ENCODE measurements at regions not wholly inside any gene's neighbourhood (a gene's known extent, or its start where the extent isn't known, plus 50 kb on each side); places are given as distances from the start of the nearest gene placed in this dataset.
"Not testable (repeated sequence)": the region's sequence is repeated elsewhere in the genome, so short reads cannot be mapped to it uniquely, and the experiment has no call there.

- not testable (repeated sequence) for H4K91ac ChIP-seq (ENCODE audit: low read depth, low read length, poor library complexity); DNase-seq (ENCODE audit: low spot score); H3K4ac ChIP-seq (ENCODE audit: low read length); H3K9ac ChIP-seq (ENCODE audit: low read depth, low read length, poor library complexity); H2AFZ ChIP-seq (ENCODE audit: low read length); H3K79me1 ChIP-seq (ENCODE audit: low read depth, low read length); H3K23ac ChIP-seq (ENCODE audit: low read depth, low read length, poor library complexity); H3K4me1 ChIP-seq (ENCODE audit: control insufficient read depth in 2 of 2, insufficient read depth in 1 of 2, low read depth in 1 of 2, low read length in 2 of 2); H2BK15ac ChIP-seq (ENCODE audit: low read length); H2BK5ac ChIP-seq (ENCODE audit: low read length); H4K8ac ChIP-seq (ENCODE audit: low read depth, low read length); H3K14ac ChIP-seq (ENCODE audit: low read length); H3K27ac ChIP-seq (replicated peaks; ENCODE audit: low read length); H3K4me3 ChIP-seq (ENCODE audit: low read length in 2 of 2); H2BK12ac ChIP-seq (ENCODE audit: low read length); H2BK120ac ChIP-seq (ENCODE audit: low read depth, low read length); H3K4me2 ChIP-seq (ENCODE audit: insufficient read depth, low read length, poor library complexity, severe bottlenecking); H2AK5ac ChIP-seq (ENCODE audit: low read depth, low read length); H3K36me3 ChIP-seq (replicated peaks in 1 of 2; ENCODE audit: control insufficient read depth in 2 of 2, insufficient read depth in 2 of 2, low read length in 2 of 2); H3K18ac ChIP-seq (ENCODE audit: low read length); H3K9me3 ChIP-seq (replicated peaks in 1 of 2; ENCODE audit: control insufficient read depth in 2 of 2, insufficient read depth in 1 of 2, low read depth in 1 of 2, low read length in 2 of 2)
- no CpG with 5 or more reads among the region's 4 CpGs for WGBS, 2 donors (ENCODE audit: extremely low coverage in 2 of 2, insufficient read length in 2 of 2, insufficient replicate concordance in 1 of 2)
- H3K27me3 ChIP-seq (ENCODE audit: control insufficient read depth in 3 of 3, insufficient read depth in 3 of 3, low read depth in 1 of 3, low read length in 3 of 3): peaks cover 0 to 14% (median 7%) of the 10 kb centered on the region in 3 experiments
Measured at GRCh38 chr20:17891131-17891530, 77.5 kb downstream of the SNX5 start.

- Histone ChIP-seq H3K27ac (replicated peaks; ENCODE audit: low read length) (no peak overlapping the region), H2BK15ac (ENCODE audit: low read length) (no peak overlapping the region), H4K91ac (ENCODE audit: low read depth, low read length, poor library complexity) (no peak overlapping the region), H2BK12ac (ENCODE audit: low read length) (no peak overlapping the region), H2AK5ac (ENCODE audit: low read depth, low read length) (no peak overlapping the region), H2AFZ (ENCODE audit: low read length) (no peak overlapping the region), H2BK120ac (ENCODE audit: low read depth, low read length) (no peak overlapping the region), H3K4ac (ENCODE audit: low read length) (no peak overlapping the region), H3K23ac (ENCODE audit: low read depth, low read length, poor library complexity) (no peak overlapping the region), H3K79me1 (ENCODE audit: low read depth, low read length) (no peaks in the 10 kb centered on the region), H3K36me3 (replicated peaks in 1 of 2; ENCODE audit: control insufficient read depth in 2 of 2, insufficient read depth in 2 of 2, low read length in 2 of 2) (no peaks in the 10 kb centered on the region), H3K27me3 (ENCODE audit: control insufficient read depth in 3 of 3, insufficient read depth in 3 of 3, low read depth in 1 of 3, low read length in 3 of 3) (peaks cover 0 to 13% (median 3%) of the 10 kb centered on the region in 3 experiments), H4K8ac (ENCODE audit: low read depth, low read length) (no peak overlapping the region), H3K14ac (ENCODE audit: low read length) (no peak overlapping the region), H3K9ac (ENCODE audit: low read depth, low read length, poor library complexity) (no peak overlapping the region), H3K18ac (ENCODE audit: low read length) (no peak overlapping the region), H3K4me1 (ENCODE audit: control insufficient read depth in 2 of 2, insufficient read depth in 1 of 2, low read depth in 1 of 2, low read length in 2 of 2) (peaks cover 0 to 4% of the 10 kb centered on the region in 2 donors), H3K9me3 (replicated peaks in 1 of 2; ENCODE audit: control insufficient read depth in 2 of 2, insufficient read depth in 1 of 2, low read depth in 1 of 2, low read length in 2 of 2) (peaks cover 0 to 2% of the 10 kb centered on the region in 2 donors), H3K4me3 (ENCODE audit: low read length in 2 of 2) (no peak overlapping the region), H2BK5ac (ENCODE audit: low read length) (no peak overlapping the region), H3K4me2 (ENCODE audit: insufficient read depth, low read length, poor library complexity, severe bottlenecking) (no peak overlapping the region)
- WGBS, 2 donors (ENCODE audit: extremely low coverage in 2 of 2, insufficient read length in 2 of 2, insufficient replicate concordance in 1 of 2): no CpG with 5 or more reads among the region's 3 CpGs
- no peak for DNase-seq (ENCODE audit: low spot score)
Measured at GRCh38 chr20:17890330-17890729, 78.3 kb downstream of the SNX5 start.

GRCh38 chr20:17889226-17889625 is 79.4 kb downstream of the SNX5 start:
- H3K4me1 ChIP-seq (ENCODE audit: control insufficient read depth in 2 of 2, insufficient read depth in 1 of 2, low read depth in 1 of 2, low read length in 2 of 2): peaks cover 0 to 6% of the 10 kb centered on the region in 2 donors
- H3K9me3 ChIP-seq (replicated peaks in 1 of 2; ENCODE audit: control insufficient read depth in 2 of 2, insufficient read depth in 1 of 2, low read depth in 1 of 2, low read length in 2 of 2): peaks cover 0 to 2% of the 10 kb centered on the region in 2 donors
- no peak overlapping the region for H2BK120ac ChIP-seq (ENCODE audit: low read depth, low read length)
- H3K23ac ChIP-seq (ENCODE audit: low read depth, low read length, poor library complexity): no peak overlapping the region
- no peak overlapping the region for H3K4me2 ChIP-seq (ENCODE audit: insufficient read depth, low read length, poor library complexity, severe bottlenecking)
- peaks cover 0 to 10% (median 0%) of the 10 kb centered on the region in 3 experiments for H3K27me3 ChIP-seq (ENCODE audit: control insufficient read depth in 3 of 3, insufficient read depth in 3 of 3, low read depth in 1 of 3, low read length in 3 of 3)
- H2AFZ ChIP-seq (ENCODE audit: low read length): no peak overlapping the region
- H2BK15ac ChIP-seq (ENCODE audit: low read length): no peak overlapping the region
- H3K18ac ChIP-seq (ENCODE audit: low read length): no peak overlapping the region
- no peak overlapping the region for H3K14ac ChIP-seq (ENCODE audit: low read length)
- H2AK5ac ChIP-seq (ENCODE audit: low read depth, low read length): no peak overlapping the region
- H3K4me3 ChIP-seq (ENCODE audit: low read length in 2 of 2): no peak overlapping the region
- H4K8ac ChIP-seq (ENCODE audit: low read depth, low read length): no peak overlapping the region
- H2BK5ac ChIP-seq (ENCODE audit: low read length): no peak overlapping the region
- H3K79me1 ChIP-seq (ENCODE audit: low read depth, low read length): no peaks in the 10 kb centered on the region
- DNase-seq (ENCODE audit: low spot score): no peak
- H3K4ac ChIP-seq (ENCODE audit: low read length): no peak overlapping the region
- no peak overlapping the region for H4K91ac ChIP-seq (ENCODE audit: low read depth, low read length, poor library complexity)
- H3K27ac ChIP-seq (replicated peaks; ENCODE audit: low read length): no peak overlapping the region
- H3K36me3 ChIP-seq (replicated peaks in 1 of 2; ENCODE audit: control insufficient read depth in 2 of 2, insufficient read depth in 2 of 2, low read length in 2 of 2): no peaks in the 10 kb centered on the region
- no CpG with 5 or more reads among the region's 1 CpG for WGBS, 2 donors (ENCODE audit: extremely low coverage in 2 of 2, insufficient read length in 2 of 2, insufficient replicate concordance in 1 of 2)
- no peak overlapping the region for H3K9ac ChIP-seq (ENCODE audit: low read depth, low read length, poor library complexity)
- H2BK12ac ChIP-seq (ENCODE audit: low read length): no peak overlapping the region

- Histone ChIP-seq H3K4me1 (ENCODE audit: control insufficient read depth in 2 of 2, insufficient read depth in 1 of 2, low read depth in 1 of 2, low read length in 2 of 2) (peaks cover 0 to 6% of the 10 kb centered on the region in 2 donors), H3K79me1 (ENCODE audit: low read depth, low read length) (no peaks in the 10 kb centered on the region), H3K27me3 (ENCODE audit: control insufficient read depth in 3 of 3, insufficient read depth in 3 of 3, low read depth in 1 of 3, low read length in 3 of 3) (peaks cover 0 to 10% (median 0%) of the 10 kb centered on the region in 3 experiments), H3K18ac (ENCODE audit: low read length) (no peak overlapping the region), H4K91ac (ENCODE audit: low read depth, low read length, poor library complexity) (no peak overlapping the region), H2BK120ac (ENCODE audit: low read depth, low read length) (no peak overlapping the region), H2BK15ac (ENCODE audit: low read length) (no peak overlapping the region), H3K9ac (ENCODE audit: low read depth, low read length, poor library complexity) (no peak overlapping the region), H3K14ac (ENCODE audit: low read length) (no peak overlapping the region), H3K27ac (replicated peaks; ENCODE audit: low read length) (no peak overlapping the region), H2AK5ac (ENCODE audit: low read depth, low read length) (no peak overlapping the region), H2BK12ac (ENCODE audit: low read length) (no peak overlapping the region), H3K4me3 (ENCODE audit: low read length in 2 of 2) (no peak overlapping the region), H3K4me2 (ENCODE audit: insufficient read depth, low read length, poor library complexity, severe bottlenecking) (no peak overlapping the region), H2BK5ac (ENCODE audit: low read length) (no peak overlapping the region), H2AFZ (ENCODE audit: low read length) (no peak overlapping the region), H3K4ac (ENCODE audit: low read length) (no peak overlapping the region), H3K36me3 (replicated peaks in 1 of 2; ENCODE audit: control insufficient read depth in 2 of 2, insufficient read depth in 2 of 2, low read length in 2 of 2) (no peaks in the 10 kb centered on the region), H3K9me3 (replicated peaks in 1 of 2; ENCODE audit: control insufficient read depth in 2 of 2, insufficient read depth in 1 of 2, low read depth in 1 of 2, low read length in 2 of 2) (peaks cover 0 to 2% of the 10 kb centered on the region in 2 donors), H3K23ac (ENCODE audit: low read depth, low read length, poor library complexity) (no peak overlapping the region), H4K8ac (ENCODE audit: low read depth, low read length) (no peak overlapping the region)
- no CpG with 5 or more reads among the region's 9 CpGs for WGBS, 2 donors (ENCODE audit: extremely low coverage in 2 of 2, insufficient read length in 2 of 2, insufficient replicate concordance in 1 of 2)
- no peak for DNase-seq (ENCODE audit: low spot score)
Measured at GRCh38 chr20:17888044-17888443, 80.5 kb downstream of the SNX5 start.

Measured in neuronal stem cell (in vitro differentiated cells).